ENCODE measurements at regions not wholly inside any gene's neighbourhood (a gene's known extent, or its start where the extent isn't known, plus 50 kb on each side); places are given as distances from the start of the nearest gene placed in this dataset.

DNA sequence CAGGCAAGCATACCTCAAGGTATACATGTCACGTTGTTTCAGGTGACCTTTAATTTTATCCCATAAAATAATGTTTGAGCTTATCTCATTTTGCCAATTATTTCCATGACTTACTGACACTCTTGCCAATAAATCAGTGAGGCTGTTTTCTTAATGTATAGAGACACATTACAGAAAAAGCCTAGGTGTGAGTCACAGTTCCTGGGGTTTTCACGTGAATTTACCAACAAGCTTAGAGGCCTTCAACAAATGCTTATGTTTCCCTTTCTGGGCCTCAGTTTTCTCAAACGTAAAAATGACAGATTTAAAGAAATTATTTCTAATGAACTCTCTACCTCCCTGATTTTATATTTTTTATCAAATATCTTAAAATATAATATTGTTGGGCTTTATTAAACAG is 517.5 kb upstream of the SPHKAP start:
- TF ChIP-seq, protein P1, sequence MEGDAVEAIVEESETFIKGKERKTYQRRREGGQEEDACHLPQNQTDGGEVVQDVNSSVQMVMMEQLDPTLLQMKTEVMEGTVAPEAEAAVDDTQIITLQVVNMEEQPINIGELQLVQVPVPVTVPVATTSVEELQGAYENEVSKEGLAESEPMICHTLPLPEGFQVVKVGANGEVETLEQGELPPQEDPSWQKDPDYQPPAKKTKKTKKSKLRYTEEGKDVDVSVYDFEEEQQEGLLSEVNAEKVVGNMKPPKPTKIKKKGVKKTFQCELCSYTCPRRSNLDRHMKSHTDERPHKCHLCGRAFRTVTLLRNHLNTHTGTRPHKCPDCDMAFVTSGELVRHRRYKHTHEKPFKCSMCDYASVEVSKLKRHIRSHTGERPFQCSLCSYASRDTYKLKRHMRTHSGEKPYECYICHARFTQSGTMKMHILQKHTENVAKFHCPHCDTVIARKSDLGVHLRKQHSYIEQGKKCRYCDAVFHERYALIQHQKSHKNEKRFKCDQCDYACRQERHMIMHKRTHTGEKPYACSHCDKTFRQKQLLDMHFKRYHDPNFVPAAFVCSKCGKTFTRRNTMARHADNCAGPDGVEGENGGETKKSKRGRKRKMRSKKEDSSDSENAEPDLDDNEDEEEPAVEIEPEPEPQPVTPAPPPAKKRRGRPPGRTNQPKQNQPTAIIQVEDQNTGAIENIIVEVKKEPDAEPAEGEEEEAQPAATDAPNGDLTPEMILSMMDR (IDR thresholded peaks at IDR 0.05; ENCODE audit: insufficient read depth, low read length), result no peak
- TF ChIP-seq SPI1 (IDR thresholded peaks at IDR 0.05; ENCODE audit: borderline replicate concordance, low read depth) (no peak), POLR2AphosphoS5 (IDR thresholded peaks at IDR 0.05; ENCODE audit: low read depth) (no peak), GABPA (IDR thresholded peaks at IDR 0.05; ENCODE audit: low read depth) (no peak)
- TF ChIP-seq, protein P2, sequence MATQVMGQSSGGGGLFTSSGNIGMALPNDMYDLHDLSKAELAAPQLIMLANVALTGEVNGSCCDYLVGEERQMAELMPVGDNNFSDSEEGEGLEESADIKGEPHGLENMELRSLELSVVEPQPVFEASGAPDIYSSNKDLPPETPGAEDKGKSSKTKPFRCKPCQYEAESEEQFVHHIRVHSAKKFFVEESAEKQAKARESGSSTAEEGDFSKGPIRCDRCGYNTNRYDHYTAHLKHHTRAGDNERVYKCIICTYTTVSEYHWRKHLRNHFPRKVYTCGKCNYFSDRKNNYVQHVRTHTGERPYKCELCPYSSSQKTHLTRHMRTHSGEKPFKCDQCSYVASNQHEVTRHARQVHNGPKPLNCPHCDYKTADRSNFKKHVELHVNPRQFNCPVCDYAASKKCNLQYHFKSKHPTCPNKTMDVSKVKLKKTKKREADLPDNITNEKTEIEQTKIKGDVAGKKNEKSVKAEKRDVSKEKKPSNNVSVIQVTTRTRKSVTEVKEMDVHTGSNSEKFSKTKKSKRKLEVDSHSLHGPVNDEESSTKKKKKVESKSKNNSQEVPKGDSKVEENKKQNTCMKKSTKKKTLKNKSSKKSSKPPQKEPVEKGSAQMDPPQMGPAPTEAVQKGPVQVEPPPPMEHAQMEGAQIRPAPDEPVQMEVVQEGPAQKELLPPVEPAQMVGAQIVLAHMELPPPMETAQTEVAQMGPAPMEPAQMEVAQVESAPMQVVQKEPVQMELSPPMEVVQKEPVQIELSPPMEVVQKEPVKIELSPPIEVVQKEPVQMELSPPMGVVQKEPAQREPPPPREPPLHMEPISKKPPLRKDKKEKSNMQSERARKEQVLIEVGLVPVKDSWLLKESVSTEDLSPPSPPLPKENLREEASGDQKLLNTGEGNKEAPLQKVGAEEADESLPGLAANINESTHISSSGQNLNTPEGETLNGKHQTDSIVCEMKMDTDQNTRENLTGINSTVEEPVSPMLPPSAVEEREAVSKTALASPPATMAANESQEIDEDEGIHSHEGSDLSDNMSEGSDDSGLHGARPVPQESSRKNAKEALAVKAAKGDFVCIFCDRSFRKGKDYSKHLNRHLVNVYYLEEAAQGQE (IDR thresholded peaks at IDR 0.05; ENCODE audit: insufficient replicate concordance, low read depth), result no peak
- H3K27me3 ChIP-seq (ENCODE audit: insufficient read depth, poor library complexity, severe bottlenecking), result no peaks in the 10 kb centered on the region
- no peak overlapping the region for H3K4me3 ChIP-seq (replicated peaks; ENCODE audit: insufficient read depth, low read length)
- no peak overlapping the region for H3K27ac ChIP-seq (replicated peaks)
- DNase-seq (ENCODE audit: low read depth in 1 of 2, low spot score in 1 of 2), result no peak

DNA sequence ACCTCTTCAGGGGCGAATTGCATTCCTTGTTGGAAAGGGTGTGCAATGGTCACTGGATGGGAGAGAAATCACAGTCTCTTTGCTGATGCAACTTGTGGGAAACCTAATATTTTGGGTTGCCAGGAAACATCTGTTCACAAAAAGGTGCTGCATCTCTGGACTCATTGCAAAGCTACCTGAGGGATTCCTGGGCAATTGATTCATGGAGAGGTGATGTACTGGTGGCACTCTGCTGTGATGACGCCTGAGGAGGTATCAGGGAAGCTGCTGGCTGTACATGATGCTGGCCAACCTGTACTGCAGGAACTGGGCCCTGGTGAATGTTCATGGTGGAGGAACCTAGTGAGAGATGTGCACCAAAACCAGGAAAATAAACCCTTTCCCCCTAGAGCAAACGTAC is 516.0 kb upstream of the SPHKAP start:
- no peak for DNase-seq (ENCODE audit: low read depth in 1 of 2, low spot score in 1 of 2)
- Histone ChIP-seq H3K27ac (replicated peaks) (no peak overlapping the region), H3K4me3 (replicated peaks; ENCODE audit: insufficient read depth, low read length) (no peak overlapping the region), H3K27me3 (ENCODE audit: insufficient read depth, poor library complexity, severe bottlenecking) (no peaks in the 10 kb centered on the region)
- no peak for TF ChIP-seq GABPA (IDR thresholded peaks at IDR 0.05; ENCODE audit: low read depth)
- no peak for TF ChIP-seq POLR2AphosphoS5 (IDR thresholded peaks at IDR 0.05; ENCODE audit: low read depth)
- TF ChIP-seq, protein P2 (IDR thresholded peaks at IDR 0.05; ENCODE audit: insufficient replicate concordance, low read depth), result no peak
- TF ChIP-seq, protein P1 (IDR thresholded peaks at IDR 0.05; ENCODE audit: insufficient read depth, low read length), result no peak
- TF ChIP-seq SPI1 (IDR thresholded peaks at IDR 0.05; ENCODE audit: borderline replicate concordance, low read depth), result no peak

DNA sequence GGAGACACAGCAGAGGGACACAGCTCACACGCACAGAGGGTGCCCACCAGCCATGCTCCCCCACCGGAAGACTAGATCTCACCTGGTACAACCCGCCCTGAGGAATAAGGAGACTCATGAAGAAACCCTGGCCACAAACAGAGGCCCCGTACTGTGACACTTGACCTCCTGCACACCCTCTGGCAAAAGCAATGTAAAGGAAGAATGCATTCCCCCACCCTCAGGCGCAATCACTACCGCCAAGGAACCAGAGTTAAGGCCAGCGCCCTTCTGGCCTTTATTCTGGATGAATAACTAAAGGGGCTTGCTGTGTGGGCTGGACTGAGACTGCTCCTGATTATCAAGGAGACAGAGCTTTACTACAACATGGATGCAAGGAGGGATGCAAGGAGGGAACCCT is 509.2 kb upstream of the SPHKAP start:
- H3K27ac ChIP-seq (replicated peaks), result no peak overlapping the region
- no peak for DNase-seq (ENCODE audit: low read depth in 1 of 2, low spot score in 1 of 2)
- TF ChIP-seq SPI1 (IDR thresholded peaks at IDR 0.05; ENCODE audit: borderline replicate concordance, low read depth) (no peak), POLR2AphosphoS5 (IDR thresholded peaks at IDR 0.05; ENCODE audit: low read depth) (no peak), GABPA (IDR thresholded peaks at IDR 0.05; ENCODE audit: low read depth) (no peak)
- TF ChIP-seq, protein P1 (IDR thresholded peaks at IDR 0.05; ENCODE audit: insufficient read depth, low read length), result no peak
- TF ChIP-seq, protein P2 (IDR thresholded peaks at IDR 0.05; ENCODE audit: insufficient replicate concordance, low read depth), result no peak

More for the DNA sequence above, 509.2 kb upstream of the SPHKAP start:
- Histone ChIP-seq H3K27me3 (ENCODE audit: insufficient read depth, poor library complexity, severe bottlenecking) (no peaks in the 10 kb centered on the region), H3K4me3 (replicated peaks; ENCODE audit: insufficient read depth, low read length) (no peak overlapping the region)

All from HL-60 (cell line).